Posterior vena cava (tissue), 2 donors: ENCODE measurements at regions not wholly inside any gene's neighbourhood (a gene's known extent, or its start where the extent isn't known, plus 50 kb on each side); places are given as distances from the start of the nearest gene placed in this dataset.
"Not testable (repeated sequence)": the region's sequence is repeated elsewhere in the genome, so short reads cannot be mapped to it uniquely, and the experiment has no call there.

Experiments used
- DNase-seq: peaks from one replicate; pipeline ENCODE4 v3.0.0-alpha.2; 2020; ENCODE audit warnings: low spot score
- intact Hi-C, 2 donors: fragments of 100-400 bp; cut with DNase I; formaldehyde crosslinking; loops; one replicate each; pipeline versions ENCODE4 v1.14.1 to v1.14.2; 2022 to 2023
- donor health status: DM: yes; HTN: yes; CAD: no.
- donor health status: DM: yes; HTN: yes; CAD: no.

GRCh38 chr3:87798567-87798947, 260.2 kb downstream of the CGGBP1 start:
- intact Hi-C loops, result no loop called here
- no peak for DNase-seq

DNA sequence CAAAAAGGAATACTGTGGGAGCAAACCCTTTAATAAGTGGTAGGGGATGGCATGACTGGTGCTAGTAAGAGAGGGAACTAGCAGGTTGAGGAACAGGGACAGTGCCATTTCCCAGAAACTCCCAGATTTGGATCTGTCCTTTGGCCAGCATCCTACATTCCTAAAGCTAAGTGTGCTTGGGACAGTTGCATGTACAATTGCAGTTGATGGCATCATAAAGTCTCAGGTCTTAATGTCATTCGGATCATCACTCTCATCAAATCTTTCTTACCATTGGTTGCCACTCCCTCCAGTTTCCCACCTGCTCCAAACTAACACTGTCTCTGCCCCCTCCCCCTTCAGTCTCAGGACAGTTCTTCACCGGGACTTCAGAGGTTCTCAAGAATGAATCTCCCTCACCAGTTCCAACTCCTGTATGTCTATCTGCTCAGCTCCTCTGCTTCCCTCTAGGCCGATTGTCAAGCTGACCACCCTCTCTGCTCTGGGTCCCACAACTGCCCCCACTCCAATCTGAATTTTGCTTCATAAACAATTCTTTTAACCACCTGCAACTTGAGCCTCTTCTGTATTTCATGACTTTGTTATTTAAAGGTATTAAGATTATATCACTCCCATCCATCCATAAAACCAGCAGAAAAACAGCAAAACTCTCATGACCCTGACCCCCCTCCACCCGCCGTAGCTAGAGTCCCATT, 260.8 kb downstream of the CGGBP1 start:
- intact Hi-C loops, result no loop called here
- no peak for DNase-seq

- intact Hi-C loops, result no loop called here
- DNase-seq, result no peak
Measured at GRCh38 chr3:87796843-87797185, 262.0 kb downstream of the CGGBP1 start.

DNA sequence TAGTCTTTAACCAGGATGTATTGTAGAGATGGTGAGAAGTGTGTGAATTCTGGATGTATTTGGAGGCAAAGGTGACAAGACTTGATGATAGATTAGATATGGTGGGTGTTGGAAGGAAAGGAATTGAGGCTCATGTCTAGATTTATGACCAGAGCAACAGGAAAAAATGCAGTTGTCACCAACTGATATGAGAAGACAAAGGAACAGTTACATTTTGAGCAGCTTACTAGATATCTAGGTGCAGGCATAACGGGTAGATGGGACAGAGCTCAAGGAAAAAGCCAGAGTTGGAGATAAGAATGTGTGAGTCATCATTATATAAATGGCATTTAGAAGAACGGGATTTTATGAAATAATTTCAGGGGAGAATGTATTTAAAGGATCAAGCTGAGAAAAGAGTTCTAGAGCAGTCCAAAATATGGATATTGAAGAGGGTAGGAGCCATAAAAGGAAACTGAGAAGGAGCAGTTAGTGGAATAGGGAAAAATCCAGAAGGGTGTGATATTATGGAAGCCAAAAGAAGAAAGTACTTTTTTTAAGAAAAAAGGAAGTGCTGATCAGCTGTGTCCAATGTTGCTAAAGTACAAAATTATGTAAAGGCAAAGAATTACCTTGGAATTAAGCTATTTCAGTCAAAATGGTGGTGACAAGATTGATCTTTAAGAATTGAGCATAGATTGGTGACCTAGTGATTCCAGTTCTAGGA, 262.5 kb downstream of the CGGBP1 start:
- intact Hi-C loops, result no loop called here
- no peak for DNase-seq

GRCh38 chr3:87795701-87796100, 263.1 kb downstream of the CGGBP1 start:
- no peak for DNase-seq
- intact Hi-C loops, result no loop called here

DNA sequence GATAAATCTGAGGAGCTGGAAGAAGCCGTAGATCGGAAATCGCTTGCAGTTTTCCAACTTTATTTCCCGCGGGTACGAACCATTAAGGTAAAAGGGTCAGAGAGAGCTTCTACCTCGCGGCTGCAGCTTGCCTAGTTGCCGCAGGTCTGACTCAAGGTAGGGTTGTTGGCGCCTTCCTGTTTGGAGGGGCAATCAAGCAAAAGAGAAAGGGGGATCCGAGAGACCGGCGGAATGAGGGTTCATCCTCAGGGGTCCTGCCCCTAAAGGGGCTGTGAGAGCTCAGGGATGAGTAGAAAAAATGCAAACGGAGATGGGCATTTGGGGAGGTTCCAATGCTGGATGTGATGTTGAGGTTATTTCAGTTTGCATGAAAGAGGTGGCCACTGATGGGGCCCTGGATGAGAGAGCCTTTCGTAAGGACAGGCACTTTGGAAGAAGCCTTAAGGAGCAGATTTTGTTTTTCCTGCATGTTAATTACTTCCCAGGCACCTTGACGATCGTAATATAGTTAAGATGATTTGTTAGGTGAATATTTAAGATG, 265.4 kb downstream of the CGGBP1 start:
- no peak for DNase-seq
- intact Hi-C loops, result no loop called here

GRCh38 chr3:87792534-87793336, 266.1 kb downstream of the CGGBP1 start, which contains the start of gene HTR1F:
Gene HTR1F, plus strand, starts transcription at chr3:87792706.
- DNase-seq, result peak; percentile 71
- intact Hi-C loops, result no loop called here

DNA sequence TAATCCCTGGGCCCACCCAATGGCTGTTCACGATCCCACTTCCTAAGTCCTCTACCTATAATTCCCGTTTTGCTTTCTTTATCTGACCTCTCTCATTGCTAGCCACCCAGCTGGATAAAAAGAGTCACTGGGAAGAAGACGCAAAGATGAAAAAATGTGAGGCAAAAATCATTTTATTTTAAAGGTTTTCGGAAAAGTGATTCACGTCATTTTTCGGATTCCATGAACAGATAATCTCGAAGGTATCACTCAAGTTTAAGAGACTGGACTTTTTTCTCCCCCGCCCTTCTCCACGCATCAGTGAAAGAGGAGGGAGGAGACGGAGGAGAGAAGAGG, 266.6 kb downstream of the CGGBP1 start:
- no peak for DNase-seq
- intact Hi-C loops, result no loop called here

- no peak for DNase-seq
Measured at GRCh38 chr3:87791248-87792027, 267.4 kb downstream of the CGGBP1 start.

GRCh38 chr3:87789049-87789448, 269.8 kb downstream of the CGGBP1 start:
- intact Hi-C loops, DNase-seq: not testable (repeated sequence)

More at GRCh38 chr3:87791248-87792027, 267.4 kb downstream of the CGGBP1 start:
- intact Hi-C loops, result no loop called here

GRCh38 chr3:87788516-87788915, 270.3 kb downstream of the CGGBP1 start:
- intact Hi-C loops, result no loop called here
- DNase-seq, result no peak

DNA sequence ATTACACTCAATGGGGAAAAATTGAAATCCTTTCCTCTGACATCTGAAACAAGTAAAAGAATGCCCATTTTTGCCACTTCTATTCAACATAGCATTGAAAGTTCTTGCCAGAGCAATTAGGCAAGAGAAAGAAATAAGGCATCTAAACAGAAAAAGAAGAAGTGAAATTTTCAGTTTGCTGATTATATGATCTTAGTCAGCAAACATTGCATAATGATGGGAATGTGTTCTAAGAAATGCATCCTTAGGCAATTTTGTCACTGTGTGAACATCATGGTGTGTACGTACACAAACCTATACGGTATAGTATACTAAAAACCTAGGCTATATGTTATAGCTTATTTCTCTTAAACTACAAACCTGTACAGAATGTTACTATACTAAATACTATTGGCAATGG, 278.0 kb downstream of the CGGBP1 start:
- intact Hi-C loops, result no loop called here
- no peak for DNase-seq

DNA sequence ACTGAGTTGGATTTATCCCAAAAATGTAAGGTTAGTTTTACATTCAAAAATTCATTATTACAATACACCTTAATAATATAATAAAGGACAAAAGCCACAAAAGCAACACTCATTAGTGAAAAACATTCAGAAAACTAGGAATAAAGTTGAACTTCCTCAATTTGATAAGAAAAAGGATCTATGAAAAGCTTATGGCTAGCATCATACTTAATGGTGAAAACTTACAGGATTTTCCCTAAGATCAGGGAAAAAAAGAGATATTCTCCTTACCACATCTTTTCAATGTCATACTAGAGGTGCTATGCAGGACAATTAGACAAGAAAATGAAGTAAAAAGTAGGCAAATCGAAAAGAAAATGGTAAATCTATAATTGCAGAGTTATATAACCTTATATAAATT, 279.9 kb downstream of the CGGBP1 start:
- no peak for DNase-seq
- intact Hi-C loops, result no loop called here

DNA sequence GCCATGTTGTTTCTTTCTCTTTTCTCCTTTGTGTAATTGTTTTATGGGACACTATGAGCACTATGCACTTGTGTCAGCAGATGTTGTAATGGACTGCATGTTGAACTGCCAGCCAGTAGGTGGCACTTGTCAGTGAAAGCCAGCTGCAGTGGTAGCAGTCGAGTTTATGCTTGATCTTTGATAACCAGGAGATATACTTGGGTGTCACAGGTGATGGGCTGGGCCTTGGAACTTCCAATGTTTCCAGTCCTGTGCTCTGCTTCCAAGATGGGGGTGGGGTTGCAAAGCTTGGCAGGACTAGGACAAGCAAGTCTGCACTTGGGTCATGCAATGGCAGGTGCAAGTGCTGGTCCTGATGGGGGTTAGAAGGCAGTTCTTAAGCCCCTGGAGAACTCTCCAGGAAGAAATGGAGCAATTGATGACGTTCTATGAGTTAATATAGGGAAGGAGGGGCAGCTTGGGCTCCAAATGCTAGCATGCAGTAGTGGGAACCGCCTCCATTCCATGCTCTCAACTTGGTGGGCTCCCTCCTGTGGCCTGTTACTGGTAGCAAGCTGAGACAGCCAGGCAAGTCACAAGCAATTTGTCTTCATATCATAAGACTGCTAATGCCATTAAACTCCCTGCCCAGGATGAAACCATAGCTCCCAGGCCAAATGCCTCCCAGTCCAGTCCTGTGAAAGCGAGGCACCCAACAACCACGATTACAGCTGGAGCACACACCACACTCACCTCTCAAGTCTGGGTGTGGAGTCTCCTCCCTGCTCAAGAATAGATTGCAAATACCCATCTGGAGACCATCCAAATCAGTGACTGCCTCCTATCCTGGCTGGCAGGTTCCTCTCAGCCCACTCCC, 287.2 kb downstream of the CGGBP1 start:
- intact Hi-C loops, result no loop called here
- no peak for DNase-seq

DNA sequence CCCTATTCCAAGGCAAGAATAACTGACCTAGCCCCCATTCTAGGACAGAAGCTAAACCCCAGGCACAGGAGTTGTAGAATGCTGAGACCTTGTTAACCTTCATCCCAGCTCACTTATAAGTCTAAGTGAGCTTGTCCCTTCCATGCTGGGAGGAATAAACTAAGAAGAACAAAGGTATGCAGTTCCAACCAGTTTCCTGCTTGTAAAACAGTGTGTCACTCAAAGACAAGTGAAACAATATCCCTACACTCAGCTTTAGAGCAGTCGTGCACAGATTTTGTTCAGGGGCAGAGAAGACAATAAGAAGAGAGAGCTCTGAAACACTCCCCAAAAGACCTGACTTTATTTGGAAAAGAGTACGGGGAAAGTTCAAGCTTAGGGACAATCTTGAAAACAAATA, 292.1 kb downstream of the CGGBP1 start:
- intact Hi-C loops, result no loop called here
- no peak for DNase-seq

DNA sequence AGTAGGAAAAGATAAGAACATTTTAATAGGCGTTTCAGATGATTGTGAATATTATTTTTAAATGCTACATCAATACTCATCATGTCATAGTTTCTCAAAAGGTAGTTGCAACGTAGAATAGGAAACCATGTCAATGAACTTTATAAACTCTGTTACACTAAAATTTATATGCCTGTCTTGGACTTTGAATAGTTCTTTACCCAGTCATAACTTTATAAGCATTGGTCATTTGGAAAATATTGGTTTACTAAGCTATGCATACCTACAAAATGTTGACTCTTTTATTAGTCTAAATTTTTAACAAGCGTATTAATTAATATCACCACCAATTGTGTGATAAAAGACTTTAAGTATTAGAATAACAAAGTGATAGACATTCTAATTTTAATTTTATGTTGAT, 293.5 kb downstream of the CGGBP1 start:
- no peak for DNase-seq
- intact Hi-C loops, result no loop called here

GRCh38 chr3:87761795-87762194, 297.0 kb downstream of the CGGBP1 start:
- intact Hi-C loops, result no loop called here

GRCh38 chr3:87761341-87761740, 297.5 kb downstream of the CGGBP1 start:
- intact Hi-C loops, result no loop called here
- no peak for DNase-seq

More at GRCh38 chr3:87761795-87762194, 297.0 kb downstream of the CGGBP1 start:
- DNase-seq, result no peak

GRCh38 chr3:87756616-87757015, 302.2 kb downstream of the CGGBP1 start:
- intact Hi-C loops, result no loop called here
- no peak for DNase-seq
